VCaP (cell line): ENCODE measurements at regions not wholly inside any gene's neighbourhood (a gene's known extent, or its start where the extent isn't known, plus 50 kb on each side); places are given as distances from the start of the nearest gene placed in this dataset.

Experiments used
- H3K27ac ChIP-seq: fragments of 450-650 bp; 2 replicates; pipeline ENCODE4 v1.5.1; 2017
- TF ChIP-seq, protein P1 (sequence below): fragments of 450-650 bp; conservative IDR thresholded peaks from 2 replicates; pipeline ENCODE4 v1.5.1; 2017; ENCODE audit warnings: mild to moderate bottlenecking, moderate library complexity

DNA sequence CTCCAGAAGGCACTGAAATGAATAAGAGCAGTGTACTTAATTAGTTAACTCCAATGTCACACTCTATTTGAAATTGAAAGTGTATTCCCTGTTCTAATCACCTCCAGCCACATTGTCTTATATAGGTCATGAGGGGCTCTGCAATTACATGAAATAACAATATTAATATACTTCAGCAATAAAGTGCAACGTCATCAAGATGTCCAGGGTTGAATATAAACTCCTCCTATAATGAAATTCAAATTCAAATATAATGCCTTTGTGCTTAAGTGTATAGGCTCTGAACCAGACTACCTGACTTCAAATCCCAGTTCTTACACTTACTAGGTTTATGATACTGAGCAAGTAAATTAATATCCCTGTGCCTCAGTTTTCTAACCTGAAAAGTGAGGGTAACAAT is 195.6 kb upstream of the SMC2 start:
- no peak overlapping the region for H3K27ac ChIP-seq
- TF ChIP-seq, protein P1, sequence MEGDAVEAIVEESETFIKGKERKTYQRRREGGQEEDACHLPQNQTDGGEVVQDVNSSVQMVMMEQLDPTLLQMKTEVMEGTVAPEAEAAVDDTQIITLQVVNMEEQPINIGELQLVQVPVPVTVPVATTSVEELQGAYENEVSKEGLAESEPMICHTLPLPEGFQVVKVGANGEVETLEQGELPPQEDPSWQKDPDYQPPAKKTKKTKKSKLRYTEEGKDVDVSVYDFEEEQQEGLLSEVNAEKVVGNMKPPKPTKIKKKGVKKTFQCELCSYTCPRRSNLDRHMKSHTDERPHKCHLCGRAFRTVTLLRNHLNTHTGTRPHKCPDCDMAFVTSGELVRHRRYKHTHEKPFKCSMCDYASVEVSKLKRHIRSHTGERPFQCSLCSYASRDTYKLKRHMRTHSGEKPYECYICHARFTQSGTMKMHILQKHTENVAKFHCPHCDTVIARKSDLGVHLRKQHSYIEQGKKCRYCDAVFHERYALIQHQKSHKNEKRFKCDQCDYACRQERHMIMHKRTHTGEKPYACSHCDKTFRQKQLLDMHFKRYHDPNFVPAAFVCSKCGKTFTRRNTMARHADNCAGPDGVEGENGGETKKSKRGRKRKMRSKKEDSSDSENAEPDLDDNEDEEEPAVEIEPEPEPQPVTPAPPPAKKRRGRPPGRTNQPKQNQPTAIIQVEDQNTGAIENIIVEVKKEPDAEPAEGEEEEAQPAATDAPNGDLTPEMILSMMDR, result no peak

DNA sequence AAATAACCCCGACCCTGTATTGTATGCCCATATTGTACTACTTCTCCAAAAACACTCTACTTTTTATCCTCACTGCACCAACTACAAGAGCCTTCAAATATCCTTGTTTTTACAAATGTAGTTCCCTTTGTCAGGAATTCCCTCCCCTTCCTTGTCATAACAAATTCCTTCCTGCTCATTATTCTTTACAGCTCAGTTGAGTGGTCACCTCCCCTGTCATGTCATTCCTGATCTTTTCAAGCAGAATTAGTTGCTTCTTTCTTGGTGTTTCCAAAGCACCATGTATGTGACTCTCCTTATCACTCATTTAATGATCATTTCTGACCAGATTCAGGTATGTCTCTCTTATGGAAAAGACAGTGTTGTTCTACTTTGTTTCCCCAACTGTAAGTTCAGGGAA is 194.2 kb upstream of the SMC2 start:
- TF ChIP-seq, protein P1, result no peak
- H3K27ac ChIP-seq, result no peak overlapping the region

DNA sequence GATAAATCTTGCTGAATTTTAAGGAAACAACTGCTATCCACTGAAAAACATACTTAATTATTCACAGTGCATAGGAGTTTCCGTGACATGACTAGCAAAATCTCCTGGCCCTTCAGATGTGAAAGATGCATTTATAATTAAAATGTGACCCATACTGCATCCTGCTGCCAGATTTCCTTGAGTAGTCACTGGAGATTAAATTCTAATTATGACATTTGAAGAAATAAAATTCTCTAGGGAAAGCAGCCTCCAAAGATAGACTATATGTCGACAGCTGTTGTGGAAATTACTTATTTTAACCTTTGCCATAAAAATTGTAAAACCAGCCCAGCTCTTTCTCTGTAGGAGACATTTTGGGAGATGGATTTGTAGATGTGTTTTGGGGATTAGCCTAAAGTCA is 193.6 kb upstream of the SMC2 start:
- H3K27ac ChIP-seq, result no peak overlapping the region
- TF ChIP-seq, protein P1, result no peak

DNA sequence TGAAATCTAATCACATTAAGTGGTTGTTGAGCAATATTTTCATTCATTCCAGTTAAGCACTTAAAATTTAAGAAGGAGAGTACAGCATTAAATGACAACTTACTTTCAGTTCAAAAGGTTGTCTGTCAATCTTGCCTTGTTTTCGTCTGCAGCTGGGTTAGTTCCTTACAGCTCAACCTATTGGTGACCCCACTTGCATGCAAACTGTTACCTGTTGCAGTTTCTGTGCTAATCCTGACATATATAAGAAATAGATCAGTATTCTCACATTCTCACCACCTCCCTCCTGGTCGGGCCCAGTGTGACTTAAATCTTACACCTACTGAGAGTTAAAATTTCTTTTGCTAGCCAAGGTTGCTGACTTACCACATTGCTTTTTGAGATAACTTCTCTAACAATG is 191.8 kb upstream of the SMC2 start:
- TF ChIP-seq, protein P1, result no peak
- H3K27ac ChIP-seq, result no peak overlapping the region

DNA sequence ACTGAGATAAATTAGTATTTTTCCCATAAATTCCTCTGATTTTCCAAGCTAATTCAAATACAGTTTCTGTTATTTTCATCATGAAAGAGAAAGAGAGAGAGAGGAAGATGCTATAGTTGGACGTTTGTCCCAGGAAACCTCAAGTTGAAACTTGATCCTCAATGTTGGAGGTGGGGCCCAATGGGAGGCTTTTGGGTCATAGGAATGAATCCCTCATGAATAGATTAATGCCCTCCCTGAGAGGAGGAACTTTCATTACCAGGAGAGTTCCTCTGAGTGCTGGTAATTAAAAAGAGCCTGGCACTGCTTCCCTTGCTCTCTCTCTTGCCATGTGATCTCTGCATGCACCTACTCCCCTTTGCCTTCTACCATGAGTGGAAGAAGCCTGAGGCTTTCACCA is 189.9 kb upstream of the SMC2 start:
- TF ChIP-seq, protein P1, result no peak
- no peak overlapping the region for H3K27ac ChIP-seq

DNA sequence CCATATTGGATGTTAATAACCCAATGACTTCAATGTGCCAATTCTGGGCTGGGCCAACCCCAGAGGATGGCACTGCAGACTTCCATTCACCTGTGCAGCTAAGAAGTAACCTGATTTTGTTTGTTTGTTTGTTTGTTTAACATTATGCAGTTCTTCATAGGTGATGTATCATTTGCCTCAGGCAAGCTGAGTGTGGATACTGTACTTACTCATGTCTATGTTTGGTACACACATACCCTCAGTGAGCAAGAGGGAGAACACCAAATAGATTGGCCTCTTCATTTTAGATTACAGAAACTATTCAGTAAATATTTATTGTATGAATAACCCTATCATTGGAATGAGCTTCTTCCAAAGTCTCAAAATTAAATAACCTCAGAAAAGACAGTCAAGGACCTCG is 180.2 kb upstream of the SMC2 start:
- TF ChIP-seq, protein P1, result no peak
- no peak overlapping the region for H3K27ac ChIP-seq

DNA sequence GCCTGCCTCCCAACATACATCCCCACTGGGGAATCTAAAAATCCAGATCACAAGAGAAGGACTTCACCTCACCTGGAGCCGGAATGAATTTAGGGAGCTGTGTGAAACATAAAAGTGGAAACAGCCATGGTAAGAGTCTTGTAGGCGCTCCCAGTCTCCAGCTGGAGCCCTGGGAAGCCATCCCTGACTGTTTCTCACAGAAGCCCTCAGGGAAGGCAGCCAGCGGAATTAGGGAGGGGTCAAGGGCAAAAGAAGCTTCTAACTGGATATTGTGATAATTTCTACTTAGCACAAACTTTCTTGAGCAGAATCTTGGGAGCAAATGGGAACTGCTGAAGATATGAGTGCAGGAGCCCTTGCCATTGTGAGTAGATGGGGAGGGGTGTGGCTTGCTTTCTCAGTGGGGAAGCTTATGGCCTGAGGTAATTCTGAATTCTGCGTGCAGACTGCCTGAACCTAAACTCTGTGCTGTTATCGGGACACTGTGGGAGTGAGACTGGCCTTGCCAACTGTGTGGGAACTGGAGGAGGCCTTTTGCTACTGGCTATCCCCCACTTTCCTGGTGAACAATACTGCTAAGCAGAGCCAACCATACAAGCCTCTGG is 174.4 kb upstream of the SMC2 start:
- TF ChIP-seq, protein P1, result no peak

More for the DNA sequence above, 174.4 kb upstream of the SMC2 start:
- no peak overlapping the region for H3K27ac ChIP-seq
